ENCODE measurements at regions not wholly inside any gene's neighbourhood (a gene's known extent, or its start where the extent isn't known, plus 50 kb on each side); places are given as distances from the start of the nearest gene placed in this dataset.

DNA sequence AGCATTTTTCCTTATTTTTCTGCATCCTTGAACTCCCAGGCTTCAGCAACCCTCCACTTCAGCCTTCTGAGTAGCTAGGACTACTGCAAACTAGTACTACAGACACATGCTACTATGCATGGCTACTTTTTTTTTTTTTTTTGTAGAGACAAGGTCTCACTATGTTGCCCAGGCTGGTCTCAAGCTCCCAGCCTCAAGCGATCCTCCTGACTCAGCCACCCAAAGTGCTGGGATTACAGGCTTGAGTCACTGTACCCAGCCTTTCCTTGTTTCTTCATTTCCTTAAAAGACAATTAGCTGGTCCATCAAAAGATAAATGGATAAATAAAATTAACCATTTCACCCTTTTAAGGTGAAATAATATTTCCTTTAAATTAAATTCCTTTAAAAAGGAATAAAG is 205.8 kb downstream of the SPTSSA start:
- TF ChIP-seq, protein P1, sequence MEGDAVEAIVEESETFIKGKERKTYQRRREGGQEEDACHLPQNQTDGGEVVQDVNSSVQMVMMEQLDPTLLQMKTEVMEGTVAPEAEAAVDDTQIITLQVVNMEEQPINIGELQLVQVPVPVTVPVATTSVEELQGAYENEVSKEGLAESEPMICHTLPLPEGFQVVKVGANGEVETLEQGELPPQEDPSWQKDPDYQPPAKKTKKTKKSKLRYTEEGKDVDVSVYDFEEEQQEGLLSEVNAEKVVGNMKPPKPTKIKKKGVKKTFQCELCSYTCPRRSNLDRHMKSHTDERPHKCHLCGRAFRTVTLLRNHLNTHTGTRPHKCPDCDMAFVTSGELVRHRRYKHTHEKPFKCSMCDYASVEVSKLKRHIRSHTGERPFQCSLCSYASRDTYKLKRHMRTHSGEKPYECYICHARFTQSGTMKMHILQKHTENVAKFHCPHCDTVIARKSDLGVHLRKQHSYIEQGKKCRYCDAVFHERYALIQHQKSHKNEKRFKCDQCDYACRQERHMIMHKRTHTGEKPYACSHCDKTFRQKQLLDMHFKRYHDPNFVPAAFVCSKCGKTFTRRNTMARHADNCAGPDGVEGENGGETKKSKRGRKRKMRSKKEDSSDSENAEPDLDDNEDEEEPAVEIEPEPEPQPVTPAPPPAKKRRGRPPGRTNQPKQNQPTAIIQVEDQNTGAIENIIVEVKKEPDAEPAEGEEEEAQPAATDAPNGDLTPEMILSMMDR (IDR thresholded peaks at IDR 0.05; ENCODE audit: low read depth, low read length), result no peak
- H3K4me3 ChIP-seq (ENCODE audit: low read depth, low read length), result no peak overlapping the region

DNA sequence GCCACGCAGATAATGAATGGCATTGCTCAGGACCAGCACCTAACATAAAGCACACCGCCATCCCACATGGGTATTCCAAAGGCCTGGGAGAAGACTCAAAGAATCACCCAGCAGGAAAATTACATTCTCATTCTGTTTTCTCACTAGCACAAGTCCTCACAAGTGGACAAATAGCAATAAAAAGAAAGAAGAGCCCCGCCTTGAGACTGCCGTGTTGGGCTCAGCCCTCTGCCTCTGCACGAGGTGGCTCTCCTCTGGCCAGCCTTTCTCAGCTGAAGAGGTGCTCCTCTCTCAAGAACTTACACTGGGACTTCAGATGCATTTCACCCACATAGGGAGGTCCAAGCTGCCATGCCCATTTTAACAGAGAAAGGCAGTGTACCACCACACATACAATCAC is 207.5 kb downstream of the SPTSSA start:
- TF ChIP-seq, protein P1 (IDR thresholded peaks at IDR 0.05; ENCODE audit: low read depth, low read length), result no peak
- H3K4me3 ChIP-seq (ENCODE audit: low read depth, low read length), result no peak overlapping the region

DNA sequence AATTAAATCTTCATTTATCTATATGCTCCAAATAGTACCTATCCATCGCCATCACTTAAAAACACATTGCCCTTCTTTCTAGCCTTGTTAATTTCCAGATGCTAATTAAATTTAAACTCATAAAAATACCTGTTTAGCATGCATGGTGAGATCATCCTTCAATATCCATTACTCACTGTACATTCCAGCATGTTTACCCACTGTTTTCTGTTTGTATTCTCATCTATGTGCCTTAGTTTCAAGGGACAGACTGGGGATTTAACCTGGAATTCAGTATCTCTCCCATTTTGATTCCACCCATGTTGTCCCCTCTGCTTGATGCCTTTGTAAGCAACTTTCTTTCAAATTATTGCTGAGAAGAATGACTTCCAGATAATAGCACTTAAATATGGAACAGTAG is 208.0 kb downstream of the SPTSSA start:
- H3K4me3 ChIP-seq (ENCODE audit: low read depth, low read length), result no peak overlapping the region
- TF ChIP-seq, protein P1 (IDR thresholded peaks at IDR 0.05; ENCODE audit: low read depth, low read length), result no peak

DNA sequence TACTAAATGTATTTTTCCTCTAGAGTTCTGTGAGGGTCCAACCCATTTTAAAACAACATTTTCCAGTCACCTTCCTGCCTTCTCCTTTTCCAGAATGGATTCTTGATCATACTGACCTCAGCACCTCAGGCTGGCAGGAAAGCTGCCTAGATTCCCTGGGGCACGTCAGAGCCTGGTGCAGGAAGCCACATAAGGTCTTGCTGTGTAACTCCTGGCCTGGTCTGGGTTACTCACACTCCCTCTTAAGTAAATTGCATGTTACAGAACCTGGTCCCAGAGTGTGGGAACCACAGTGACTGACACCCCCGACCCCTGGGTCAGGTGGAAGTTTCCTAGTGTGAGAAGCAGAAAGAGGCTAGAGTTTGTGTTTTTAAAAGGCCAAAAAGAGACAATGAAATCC is 209.8 kb downstream of the SPTSSA start:
- TF ChIP-seq, protein P1 (IDR thresholded peaks at IDR 0.05; ENCODE audit: low read depth, low read length), result no peak
- H3K4me3 ChIP-seq (ENCODE audit: low read depth, low read length), result no peak overlapping the region

DNA sequence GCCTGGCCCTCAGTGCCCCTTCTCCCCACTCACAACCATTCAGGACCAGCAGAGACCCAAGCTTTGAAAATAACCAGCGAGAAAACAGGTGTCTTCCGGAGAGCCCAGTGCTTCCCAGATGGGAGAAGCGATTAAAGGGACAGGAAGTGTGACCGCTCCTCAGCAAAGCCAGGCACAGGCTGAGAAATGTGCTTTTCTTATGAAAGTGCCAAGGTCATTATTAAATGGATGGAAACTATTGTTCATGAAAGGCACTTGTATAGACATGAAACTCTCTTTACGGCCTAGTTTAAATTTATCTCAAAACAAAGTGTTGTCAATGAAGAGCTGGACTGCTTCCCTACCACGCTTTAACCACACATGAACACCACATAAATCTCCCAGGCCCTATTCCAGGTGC is 210.4 kb downstream of the SPTSSA start:
- TF ChIP-seq, protein P1 (IDR thresholded peaks at IDR 0.05; ENCODE audit: low read depth, low read length), result no peak
- H3K4me3 ChIP-seq (ENCODE audit: low read depth, low read length), result no peak overlapping the region

DNA sequence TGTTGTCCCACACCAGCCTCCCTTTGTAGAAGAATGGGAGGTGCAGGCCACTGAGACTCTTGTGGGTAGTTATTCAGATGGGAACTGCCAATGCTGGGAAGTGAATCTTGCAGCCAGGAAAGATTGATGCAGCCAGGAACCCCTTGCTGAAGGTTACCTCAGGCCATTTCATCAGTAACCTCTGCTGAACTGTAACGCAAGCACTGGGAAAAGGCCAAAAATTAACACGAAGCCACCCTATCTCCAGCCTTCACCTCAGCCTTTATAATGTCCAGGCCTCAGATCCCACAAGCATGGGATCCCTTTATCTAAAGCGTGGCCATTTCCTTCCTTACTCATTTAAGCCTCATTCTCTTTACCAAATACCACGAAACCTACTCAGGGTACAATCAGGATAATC is 211.1 kb downstream of the SPTSSA start:
- TF ChIP-seq, protein P1 (IDR thresholded peaks at IDR 0.05; ENCODE audit: low read depth, low read length), result no peak
- H3K4me3 ChIP-seq (ENCODE audit: low read depth, low read length), result no peak overlapping the region

DNA sequence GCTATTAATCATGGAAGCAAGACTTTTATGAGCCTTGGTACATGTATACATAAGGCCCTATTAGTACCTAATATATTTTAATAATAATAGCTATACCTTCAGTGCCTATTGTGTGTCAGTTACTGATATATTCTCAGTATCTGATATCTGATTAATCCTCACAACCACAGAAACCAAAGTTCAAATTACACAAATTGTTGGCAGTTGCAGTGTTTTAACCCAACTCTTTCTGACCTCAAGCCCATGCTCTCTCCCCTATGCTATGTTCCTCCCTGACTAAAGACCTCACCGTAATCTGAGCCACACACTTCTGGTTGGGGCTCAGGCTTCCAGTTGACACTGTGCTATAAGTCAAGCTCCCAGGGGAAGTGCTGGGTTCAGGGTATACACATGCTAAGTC is 214.4 kb downstream of the SPTSSA start:
- no peak overlapping the region for H3K4me3 ChIP-seq (ENCODE audit: low read depth, low read length)
- TF ChIP-seq, protein P1 (IDR thresholded peaks at IDR 0.05; ENCODE audit: low read depth, low read length), result no peak
